Kidney (tissue), 13 donors: ENCODE measurements at regions not wholly inside any gene's neighbourhood (a gene's known extent, or its start where the extent isn't known, plus 50 kb on each side); places are given as distances from the start of the nearest gene placed in this dataset.
A peak's percentile ranks its signal among the peaks of the same experiment; 100 is the strongest.

Source experiments
- DNase-seq, 5 donors: peaks; one replicate each; pipeline ENCODE4 v3.0.0-alpha.2; 2013 to 2020
- FAIRE-seq: peaks from 2 replicates; lab custom pipeline; 2012; peaks lifted over from hg19 to GRCh38; lab: Jason Lieb, UNC
- H3K27ac ChIP-seq, 2 donors: one replicate each; pipeline ENCODE4 v1.7.0; 2013; ENCODE audit warnings: low read depth in 2 of 2, low read length in 2 of 2, inconsistent platforms in 1 of 2
- H3K27me3 ChIP-seq: one replicate; pipeline ENCODE4 v1.7.1; 2013; ENCODE audit warnings: low read length, inconsistent platforms; ENCODE audit not compliant: control insufficient read depth, insufficient read depth
- H3K36me3 ChIP-seq, 3 donors: one replicate each; pipeline versions ENCODE4 v1.7.0 to v1.7.1; 2013; ENCODE audit warnings: low read length in 3 of 3, control low read depth in 1 of 3, inconsistent platforms in 1 of 3; ENCODE audit not compliant: insufficient read depth in 3 of 3, control insufficient read depth in 2 of 3
- H3K4me1 ChIP-seq, 3 donors: one replicate each; pipeline versions ENCODE4 v1.7.0 to v1.7.1; 2013; ENCODE audit warnings: low read length in 3 of 3, inconsistent platforms in 1 of 3, low read depth in 1 of 3; ENCODE audit not compliant: control insufficient read depth in 2 of 3, insufficient read depth in 2 of 3
- H3K4me3 ChIP-seq, 3 donors: one replicate each; pipeline versions ENCODE4 v1.7.0 to v1.8.1; 2013; ENCODE audit warnings: low read length in 3 of 3, control low read depth in 1 of 3, inconsistent platforms in 1 of 3
- H3K9ac ChIP-seq, 3 donors: one replicate each; pipeline versions ENCODE4 v1.7.0 to v1.7.1; 2013; ENCODE audit warnings: low read length in 3 of 3, control low read depth in 1 of 3, inconsistent platforms in 1 of 3
- H3K9me3 ChIP-seq, 3 donors: one replicate each; pipeline versions ENCODE4 v1.7.0 to v1.7.1; 2013; ENCODE audit warnings: low read length in 3 of 3, control low read depth in 1 of 3, inconsistent platforms in 1 of 3; ENCODE audit not compliant: control insufficient read depth in 2 of 3, insufficient read depth in 1 of 3
- intact Hi-C: fragments of 100-400 bp; cut with DNase I; formaldehyde crosslinking; loops from one replicate; pipeline ENCODE4 v1.11.1; 2022
- TF ChIP-seq, protein P1 (sequence below): IDR thresholded peaks from 3 replicates; pipeline ENCODE4 v1.5.1; 2012; ENCODE audit warnings: mild to moderate bottlenecking, moderate library complexity, borderline replicate concordance; ENCODE audit not compliant: insufficient read depth; ENCODE audit errors: extremely low read depth
- donor health status: control.
- donor health status: control.
- donor health status: control.
- donor health status: control.
- donor health status: control.
- donor health status: DM: yes; HTN: yes; CAD: no.
- donor health status: Normal renal cell carcinoma (clear cell type).

- no peaks in the 10 kb centered on the region for H3K9me3 ChIP-seq
- H3K36me3 ChIP-seq = no peaks in the 10 kb centered on the region
- intact Hi-C loops = no loop called here
- H3K4me1 ChIP-seq = no peaks in the 10 kb centered on the region
- no peak for DNase-seq
- TF ChIP-seq, protein P1, sequence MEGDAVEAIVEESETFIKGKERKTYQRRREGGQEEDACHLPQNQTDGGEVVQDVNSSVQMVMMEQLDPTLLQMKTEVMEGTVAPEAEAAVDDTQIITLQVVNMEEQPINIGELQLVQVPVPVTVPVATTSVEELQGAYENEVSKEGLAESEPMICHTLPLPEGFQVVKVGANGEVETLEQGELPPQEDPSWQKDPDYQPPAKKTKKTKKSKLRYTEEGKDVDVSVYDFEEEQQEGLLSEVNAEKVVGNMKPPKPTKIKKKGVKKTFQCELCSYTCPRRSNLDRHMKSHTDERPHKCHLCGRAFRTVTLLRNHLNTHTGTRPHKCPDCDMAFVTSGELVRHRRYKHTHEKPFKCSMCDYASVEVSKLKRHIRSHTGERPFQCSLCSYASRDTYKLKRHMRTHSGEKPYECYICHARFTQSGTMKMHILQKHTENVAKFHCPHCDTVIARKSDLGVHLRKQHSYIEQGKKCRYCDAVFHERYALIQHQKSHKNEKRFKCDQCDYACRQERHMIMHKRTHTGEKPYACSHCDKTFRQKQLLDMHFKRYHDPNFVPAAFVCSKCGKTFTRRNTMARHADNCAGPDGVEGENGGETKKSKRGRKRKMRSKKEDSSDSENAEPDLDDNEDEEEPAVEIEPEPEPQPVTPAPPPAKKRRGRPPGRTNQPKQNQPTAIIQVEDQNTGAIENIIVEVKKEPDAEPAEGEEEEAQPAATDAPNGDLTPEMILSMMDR = no peak
- no peaks in the 10 kb centered on the region for H3K27me3 ChIP-seq
- H3K27ac ChIP-seq = no peak overlapping the region
- H3K4me3 ChIP-seq = no peak overlapping the region
- H3K9ac ChIP-seq = no peak overlapping the region
- no peak for FAIRE-seq
These were observed 359.0 kb downstream of the BTG1 start for GRCh38 chr12:91786499-91787272.

DNA sequence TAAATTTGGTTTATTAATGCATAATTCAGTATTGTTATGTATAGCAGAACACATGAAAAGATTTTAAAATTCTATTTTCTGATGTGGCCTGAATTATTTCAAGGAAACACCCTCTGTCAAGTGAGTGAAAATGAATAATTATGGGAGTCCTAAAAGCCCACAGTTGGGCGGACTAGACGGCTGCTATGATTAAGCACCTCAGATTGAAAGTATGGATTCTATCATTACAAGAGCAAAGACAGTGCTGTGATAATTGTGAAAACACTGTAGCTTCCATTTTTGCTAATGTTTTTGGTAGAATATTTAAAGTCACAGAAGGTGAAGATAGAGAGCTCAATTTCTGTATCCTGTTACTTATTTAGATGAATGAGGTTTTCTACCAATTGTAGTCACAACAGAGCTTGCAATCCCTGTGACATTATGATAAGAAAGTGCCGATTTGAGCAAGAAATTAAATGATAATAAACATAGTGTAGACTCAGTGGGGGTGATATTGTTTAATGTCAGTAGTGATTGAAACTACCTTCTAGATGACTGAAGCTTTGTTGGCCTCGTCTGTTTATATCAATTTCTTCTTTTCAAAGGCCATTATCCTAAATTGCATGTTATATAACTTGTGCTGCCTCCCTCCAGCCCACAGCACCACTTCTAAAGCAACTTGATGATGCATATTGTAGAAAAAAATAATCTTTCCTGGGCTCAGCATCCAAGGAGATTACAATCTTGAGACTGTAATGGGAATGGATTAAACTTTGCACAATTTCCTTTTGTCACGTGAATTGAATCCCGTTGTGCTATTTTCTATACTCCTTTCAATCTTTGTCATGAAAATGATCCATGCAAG, 359.8 kb downstream of the BTG1 start:
- no peak for DNase-seq
- Histone ChIP-seq H3K4me1 (no peaks in the 10 kb centered on the region), H3K9me3 (no peaks in the 10 kb centered on the region), H3K9ac (no peak overlapping the region), H3K36me3 (no peaks in the 10 kb centered on the region), H3K27ac (no peak overlapping the region), H3K27me3 (no peaks in the 10 kb centered on the region), H3K4me3 (no peak overlapping the region)
- TF ChIP-seq, protein P1 = no peak
- intact Hi-C loops = no loop called here
- no peak for FAIRE-seq

DNA sequence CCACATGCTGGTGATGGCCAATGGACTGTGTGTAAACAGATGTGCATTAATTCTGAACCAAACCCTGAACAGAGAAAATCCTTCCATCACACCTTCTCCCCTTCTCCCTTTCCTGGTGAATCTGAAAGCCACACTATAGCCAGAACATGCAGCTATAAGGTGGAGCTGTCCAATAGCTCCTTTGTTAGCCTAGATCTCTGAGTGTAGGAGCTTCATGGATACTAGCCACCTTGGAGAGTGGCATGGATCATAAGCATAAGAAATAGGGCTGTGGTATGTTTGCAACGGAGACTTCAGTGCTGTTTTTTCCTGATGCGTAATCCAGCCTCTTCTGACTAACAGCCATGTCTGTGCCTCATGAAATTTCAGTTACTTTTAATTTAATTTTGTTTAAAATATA, 364.5 kb downstream of the BTG1 start:
- no peak for FAIRE-seq
- intact Hi-C loops = no loop called here
- no peaks in the 10 kb centered on the region for H3K27me3 ChIP-seq

More for the DNA sequence above, 364.5 kb downstream of the BTG1 start:
- no peaks in the 10 kb centered on the region for H3K4me1 ChIP-seq
- TF ChIP-seq, protein P1 = no peak
- no peak overlapping the region for H3K4me3 ChIP-seq
- H3K9me3 ChIP-seq = no peaks in the 10 kb centered on the region
- no peak overlapping the region for H3K27ac ChIP-seq
- DNase-seq = peak in 1 of 5 donors; percentile 32
- H3K9ac ChIP-seq = no peak overlapping the region
- no peaks in the 10 kb centered on the region for H3K36me3 ChIP-seq
